B cell (primary cell): ENCODE measurements at regions not wholly inside any gene's neighbourhood (a gene's known extent, or its start where the extent isn't known, plus 50 kb on each side); places are given as distances from the start of the nearest gene placed in this dataset.

Experiments used
- ATAC-seq: fragments of 200-7000 bp; cut with Tn5 transposase; one replicate; pipeline ENCODE4 v1.10.0; 2021; ENCODE audit warnings: low read depth, mild to moderate bottlenecking, moderate number of reproducible peaks, moderate library complexity
- CTCF ChIA-PET: fragments of 350-600 bp; sonication (Branson Sonifier 250); formaldehyde crosslinking; loops from one replicate; lab custom pipeline; 2021; ENCODE audit warnings: antibody characterized with exemption, inconsistent platforms; lab: Charles Lee
- POLR2A ChIA-PET: fragments of 350-600 bp; sonication (Branson Sonifier 250); formaldehyde crosslinking; loops from one replicate; lab custom pipeline; 2021; ENCODE audit warnings: antibody characterized with exemption; lab: Charles Lee
- DNase-seq: peaks from one replicate; pipeline ENCODE4 v3.0.0; 2013
- H2AFZ ChIP-seq: 2 replicates; pipeline ENCODE4 v1.6.1; 2012; ENCODE audit warnings: mild to moderate bottlenecking, low read depth, low read length; ENCODE audit not compliant: insufficient read depth, poor library complexity, severe bottlenecking
- H3K27ac ChIP-seq, 2 donors: 1 replicate in 1 of 2; 2 replicates in 1 of 2; pipeline ENCODE4 v1.5.1; 2012 to 2013; ENCODE audit warnings: low read length in 2 of 2, mild to moderate bottlenecking in 2 of 2, moderate library complexity in 1 of 2
- H3K27me3 ChIP-seq, 4 experiments: fragments of 200-600 bp in 1 of 4; sonication (generic) in 1 of 4; replicated peaks in 1 of 4; 1 replicate in 2 of 4; 2 replicates in 2 of 4; pipeline versions ENCODE4 v1.6.1 to v1.7.0; 2013 to 2016; ENCODE audit warnings: low read length in 3 of 4, mild to moderate bottlenecking in 2 of 4, mixed read lengths in 1 of 4, moderate library complexity in 1 of 4; ENCODE audit not compliant: insufficient read depth in 4 of 4, control insufficient read depth in 3 of 4; ENCODE audit errors: control extremely low read depth in 1 of 4
- H3K36me3 ChIP-seq, 2 experiments: replicated peaks in 1 of 2; 1 replicate in 1 of 2; 2 replicates in 1 of 2; pipeline versions ENCODE4 v1.6.1 to v1.7.1; 2013; ENCODE audit warnings: low read length in 1 of 2; ENCODE audit not compliant: insufficient read depth in 2 of 2, control insufficient read depth in 1 of 2; ENCODE audit errors: control extremely low read depth in 1 of 2, extremely low read depth in 1 of 2
- H3K4me1 ChIP-seq, 2 donors: fragments of 200-600 bp in 1 of 2; sonication (generic) in 1 of 2; 1 replicate in 1 of 2; 2 replicates in 1 of 2; pipeline versions ENCODE4 v1.5.1 to v1.6.1; 2013 to 2017; ENCODE audit warnings: low read length in 2 of 2; ENCODE audit not compliant: control insufficient read depth in 2 of 2, insufficient read depth in 2 of 2
- H3K4me2 ChIP-seq: replicated peaks from 2 replicates; pipeline ENCODE3; 2012; ENCODE audit warnings: mild to moderate bottlenecking, low read depth, low read length; ENCODE audit not compliant: poor library complexity, severe bottlenecking
- H3K4me3 ChIP-seq, 5 experiments: fragments of 200-600 bp in 1 of 5; sonication (generic) in 1 of 5; 1 replicate in 3 of 5; 2 replicates in 2 of 5; pipeline versions ENCODE4 v1.5.1 to v1.7.0; 2011 to 2016; ENCODE audit warnings: low read length in 4 of 5, mild to moderate bottlenecking in 4 of 5, low read depth in 2 of 5, control low read depth in 1 of 5, moderate library complexity in 1 of 5; ENCODE audit not compliant: insufficient read depth in 1 of 5; ENCODE audit errors: control extremely low read depth in 1 of 5, extremely low read depth in 1 of 5
- H3K79me2 ChIP-seq: fragments of 200-600 bp; sonication (generic); one replicate; pipeline ENCODE4 v1.6.0; 2016; ENCODE audit warnings: low read length; ENCODE audit not compliant: control insufficient read depth, insufficient read depth
- H3K9ac ChIP-seq: fragments of 200-600 bp; sonication (generic); 2 replicates; pipeline ENCODE4 v1.6.1; 2017; ENCODE audit warnings: mild to moderate bottlenecking, low read length, moderate library complexity
- H3K9me3 ChIP-seq, 3 donors: one replicate each; pipeline versions ENCODE4 v1.6.1 to v1.7.1; 2013; ENCODE audit warnings: low read length in 2 of 3; ENCODE audit not compliant: control insufficient read depth in 2 of 3, insufficient read depth in 1 of 3; ENCODE audit errors: control extremely low read depth in 1 of 3
- H4K20me1 ChIP-seq: 2 replicates; pipeline ENCODE4 v1.6.0; 2012; ENCODE audit warnings: mild to moderate bottlenecking, low read length; ENCODE audit not compliant: insufficient read depth, control insufficient read depth, poor library complexity, severe bottlenecking
- H3K27ac Mint-ChIP-seq: one replicate; pipeline ENCODE4 v1.8.0; 2021; ENCODE audit warnings: mixed read lengths
- H3K27me3 Mint-ChIP-seq: one replicate; pipeline ENCODE4 v1.8.0; 2021; ENCODE audit warnings: mixed read lengths
- H3K4me1 Mint-ChIP-seq: one replicate; pipeline ENCODE4 v1.8.0; 2021; ENCODE audit warnings: mixed read lengths
- H3K4me3 Mint-ChIP-seq: one replicate; pipeline ENCODE4 v1.8.0; 2021; ENCODE audit warnings: mixed read lengths
- H3K9me3 Mint-ChIP-seq: one replicate; pipeline ENCODE4 v1.8.0; 2022; ENCODE audit warnings: mixed read lengths; ENCODE audit not compliant: insufficient read depth
- EZH2 ChIP-seq: IDR thresholded peaks from 2 replicates; pipeline ENCODE4 v1.6.1; 2012; ENCODE audit warnings: borderline replicate concordance, low read depth, mild to moderate bottlenecking, moderate library complexity, low read length; ENCODE audit not compliant: insufficient read depth, poor library complexity, severe bottlenecking
- WGBS: methylation state at CpG from one replicate; pipeline ENCODE4 v1.1.5; 2013; ENCODE audit warnings: missing lambda C conversion rate; ENCODE audit not compliant: insufficient coverage; 5-methylcytosine and 5-hydroxymethylcytosine counted together
- intact Hi-C: fragments of 100-400 bp; cut with micrococcal nuclease; formaldehyde crosslinking; loops from one replicate; pipeline ENCODE4 v1.10.0; 2022
- TF ChIP-seq, protein P1 (sequence below): fragments of 200-600 bp; IDR thresholded peaks from one replicate; pipeline ENCODE4 v1.8.0; 2022; ENCODE audit warnings: antibody characterized with exemption, mild to moderate bottlenecking

DNA sequence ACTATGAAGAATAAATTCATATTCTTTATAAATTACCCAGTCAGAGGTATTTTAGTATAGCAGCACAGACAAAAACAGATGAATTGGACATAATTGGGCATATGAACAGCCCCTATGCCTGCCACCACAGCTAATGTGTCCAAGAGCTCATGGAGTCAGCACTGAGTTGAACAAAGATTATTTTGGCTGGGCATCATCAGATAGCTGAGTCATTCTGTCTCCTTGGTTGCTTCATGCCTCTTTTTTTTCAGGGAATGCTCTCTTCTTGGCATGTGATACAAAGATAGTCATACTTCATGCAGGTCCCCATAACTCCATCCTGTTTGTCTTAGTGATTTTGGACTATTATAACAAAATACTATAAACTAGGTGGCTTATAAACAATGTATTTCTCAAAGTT lies 275.6 kb downstream of the TENT5A start:
- no peak overlapping the region for H3K4me3 Mint-ChIP-seq
- no peaks in the 10 kb centered on the region for H3K9me3 ChIP-seq
- no peaks in the 10 kb centered on the region for H3K27me3 Mint-ChIP-seq
- peaks cover 3% of the 10 kb centered on the region for H3K9me3 Mint-ChIP-seq
- TF ChIP-seq, protein P1, sequence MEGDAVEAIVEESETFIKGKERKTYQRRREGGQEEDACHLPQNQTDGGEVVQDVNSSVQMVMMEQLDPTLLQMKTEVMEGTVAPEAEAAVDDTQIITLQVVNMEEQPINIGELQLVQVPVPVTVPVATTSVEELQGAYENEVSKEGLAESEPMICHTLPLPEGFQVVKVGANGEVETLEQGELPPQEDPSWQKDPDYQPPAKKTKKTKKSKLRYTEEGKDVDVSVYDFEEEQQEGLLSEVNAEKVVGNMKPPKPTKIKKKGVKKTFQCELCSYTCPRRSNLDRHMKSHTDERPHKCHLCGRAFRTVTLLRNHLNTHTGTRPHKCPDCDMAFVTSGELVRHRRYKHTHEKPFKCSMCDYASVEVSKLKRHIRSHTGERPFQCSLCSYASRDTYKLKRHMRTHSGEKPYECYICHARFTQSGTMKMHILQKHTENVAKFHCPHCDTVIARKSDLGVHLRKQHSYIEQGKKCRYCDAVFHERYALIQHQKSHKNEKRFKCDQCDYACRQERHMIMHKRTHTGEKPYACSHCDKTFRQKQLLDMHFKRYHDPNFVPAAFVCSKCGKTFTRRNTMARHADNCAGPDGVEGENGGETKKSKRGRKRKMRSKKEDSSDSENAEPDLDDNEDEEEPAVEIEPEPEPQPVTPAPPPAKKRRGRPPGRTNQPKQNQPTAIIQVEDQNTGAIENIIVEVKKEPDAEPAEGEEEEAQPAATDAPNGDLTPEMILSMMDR: no peak
- no peak for TF ChIP-seq EZH2
- no peaks in the 10 kb centered on the region for H3K4me1 Mint-ChIP-seq
- H3K4me3 ChIP-seq: no peak overlapping the region
- ChIA-PET POLR2A (no interaction called here), CTCF (no interaction called here)
- H3K36me3 ChIP-seq: no peaks in the 10 kb centered on the region
- H3K4me2 ChIP-seq: no peak overlapping the region
- ATAC-seq (no peak), DNase-seq (no peak)
- no peaks in the 10 kb centered on the region for H4K20me1 ChIP-seq
- H2AFZ ChIP-seq: no peak overlapping the region
- H3K9ac ChIP-seq: no peak overlapping the region
- no peak overlapping the region for H3K27ac ChIP-seq
- no peak overlapping the region for H3K27ac Mint-ChIP-seq
- intact Hi-C loops: no loop called here
- no peaks in the 10 kb centered on the region for H3K79me2 ChIP-seq
- H3K4me1 ChIP-seq: no peaks in the 10 kb centered on the region
- H3K27me3 ChIP-seq: no peaks in the 10 kb centered on the region

DNA sequence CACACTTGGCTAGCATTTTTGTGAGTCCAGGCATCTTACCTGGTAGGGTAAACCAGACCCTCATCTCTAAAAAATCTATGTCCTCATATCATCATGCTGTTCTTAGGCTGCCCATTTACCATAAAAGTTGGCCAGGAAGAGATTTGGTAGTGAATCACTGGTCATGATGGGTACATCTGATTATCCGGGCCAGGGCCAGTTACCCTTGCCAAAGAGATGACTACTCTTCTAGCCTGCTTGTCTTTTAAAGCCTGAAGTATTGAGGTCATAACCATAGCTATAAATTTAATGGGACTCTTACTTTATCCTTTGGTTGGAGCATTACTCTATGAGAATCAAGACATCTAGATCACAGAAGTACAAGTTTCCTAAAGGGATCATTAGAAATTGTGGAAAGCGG lies 276.8 kb downstream of the TENT5A start:
- Histone ChIP-seq H3K79me2 (no peaks in the 10 kb centered on the region), H3K9ac (no peak overlapping the region), H3K27me3 (no peaks in the 10 kb centered on the region), H3K27ac (no peak overlapping the region), H2AFZ (no peak overlapping the region), H3K36me3 (no peaks in the 10 kb centered on the region), H3K4me2 (no peak overlapping the region), H4K20me1 (no peaks in the 10 kb centered on the region), H3K4me3 (no peak overlapping the region), H3K9me3 (no peaks in the 10 kb centered on the region), H3K4me1 (no peaks in the 10 kb centered on the region)
- no peak for ATAC-seq
- peaks cover 3% of the 10 kb centered on the region for H3K9me3 Mint-ChIP-seq
- ChIA-PET CTCF (no interaction called here), POLR2A (no interaction called here)
- no peak for TF ChIP-seq EZH2
- TF ChIP-seq, protein P1: no peak
- no CpG with 5 or more reads among the region's 2 CpGs for WGBS
- intact Hi-C loops: no loop called here
- no peak for DNase-seq
- H3K4me3 Mint-ChIP-seq: no peak overlapping the region
- H3K27ac Mint-ChIP-seq: no peak overlapping the region
- H3K27me3 Mint-ChIP-seq: no peaks in the 10 kb centered on the region
- H3K4me1 Mint-ChIP-seq: no peaks in the 10 kb centered on the region
